ENCODE measurements at regions not wholly inside any gene's neighbourhood (a gene's known extent, or its start where the extent isn't known, plus 50 kb on each side); places are given as distances from the start of the nearest gene placed in this dataset.

DNA sequence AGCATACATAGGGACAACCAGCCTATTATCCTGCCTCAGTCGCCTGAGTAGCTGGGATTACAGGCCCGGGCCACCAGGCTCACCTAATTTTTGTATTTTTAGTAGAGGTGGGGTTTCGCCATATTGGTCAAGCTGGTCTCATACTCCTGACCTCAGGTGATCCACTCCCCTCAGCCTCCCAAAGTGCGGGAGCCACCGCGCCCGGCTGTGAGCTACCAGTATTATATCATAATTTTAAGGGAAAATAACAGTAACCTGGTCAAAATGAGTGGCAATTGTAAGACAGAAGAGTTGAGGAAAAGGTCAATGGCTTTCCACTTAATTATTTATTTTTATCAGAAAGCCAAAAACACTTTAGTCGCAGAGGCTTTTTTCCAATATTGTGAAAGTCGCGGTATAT, 652.6 kb upstream of the BCHE start:
- TF ChIP-seq, protein P1, sequence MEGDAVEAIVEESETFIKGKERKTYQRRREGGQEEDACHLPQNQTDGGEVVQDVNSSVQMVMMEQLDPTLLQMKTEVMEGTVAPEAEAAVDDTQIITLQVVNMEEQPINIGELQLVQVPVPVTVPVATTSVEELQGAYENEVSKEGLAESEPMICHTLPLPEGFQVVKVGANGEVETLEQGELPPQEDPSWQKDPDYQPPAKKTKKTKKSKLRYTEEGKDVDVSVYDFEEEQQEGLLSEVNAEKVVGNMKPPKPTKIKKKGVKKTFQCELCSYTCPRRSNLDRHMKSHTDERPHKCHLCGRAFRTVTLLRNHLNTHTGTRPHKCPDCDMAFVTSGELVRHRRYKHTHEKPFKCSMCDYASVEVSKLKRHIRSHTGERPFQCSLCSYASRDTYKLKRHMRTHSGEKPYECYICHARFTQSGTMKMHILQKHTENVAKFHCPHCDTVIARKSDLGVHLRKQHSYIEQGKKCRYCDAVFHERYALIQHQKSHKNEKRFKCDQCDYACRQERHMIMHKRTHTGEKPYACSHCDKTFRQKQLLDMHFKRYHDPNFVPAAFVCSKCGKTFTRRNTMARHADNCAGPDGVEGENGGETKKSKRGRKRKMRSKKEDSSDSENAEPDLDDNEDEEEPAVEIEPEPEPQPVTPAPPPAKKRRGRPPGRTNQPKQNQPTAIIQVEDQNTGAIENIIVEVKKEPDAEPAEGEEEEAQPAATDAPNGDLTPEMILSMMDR (CRISPR knock-in tag; IDR thresholded peaks at IDR 0.05): no peak
- TF ChIP-seq GATAD2A (CRISPR knock-in tag; IDR thresholded peaks at IDR 0.05) (no peak), ESRRA (CRISPR knock-in tag; IDR thresholded peaks at IDR 0.05; ENCODE audit: low read depth) (no peak), ZNF143 (CRISPR knock-in tag; IDR thresholded peaks at IDR 0.05) (no peak), JUN (CRISPR knock-in tag; IDR thresholded peaks at IDR 0.05) (no peak), MXI1 (IDR thresholded peaks at IDR 0.05; ENCODE audit: borderline replicate concordance, low read depth, low read length) (no peak), SOX13 (IDR thresholded peaks at IDR 0.05) (no peak), SOX13 (CRISPR knock-in tag; conservative IDR thresholded peaks at IDR 0.05 in 1 of 2, IDR thresholded peaks at IDR 0.05 in 1 of 2) (no peak)
- TF ChIP-seq, protein P2, sequence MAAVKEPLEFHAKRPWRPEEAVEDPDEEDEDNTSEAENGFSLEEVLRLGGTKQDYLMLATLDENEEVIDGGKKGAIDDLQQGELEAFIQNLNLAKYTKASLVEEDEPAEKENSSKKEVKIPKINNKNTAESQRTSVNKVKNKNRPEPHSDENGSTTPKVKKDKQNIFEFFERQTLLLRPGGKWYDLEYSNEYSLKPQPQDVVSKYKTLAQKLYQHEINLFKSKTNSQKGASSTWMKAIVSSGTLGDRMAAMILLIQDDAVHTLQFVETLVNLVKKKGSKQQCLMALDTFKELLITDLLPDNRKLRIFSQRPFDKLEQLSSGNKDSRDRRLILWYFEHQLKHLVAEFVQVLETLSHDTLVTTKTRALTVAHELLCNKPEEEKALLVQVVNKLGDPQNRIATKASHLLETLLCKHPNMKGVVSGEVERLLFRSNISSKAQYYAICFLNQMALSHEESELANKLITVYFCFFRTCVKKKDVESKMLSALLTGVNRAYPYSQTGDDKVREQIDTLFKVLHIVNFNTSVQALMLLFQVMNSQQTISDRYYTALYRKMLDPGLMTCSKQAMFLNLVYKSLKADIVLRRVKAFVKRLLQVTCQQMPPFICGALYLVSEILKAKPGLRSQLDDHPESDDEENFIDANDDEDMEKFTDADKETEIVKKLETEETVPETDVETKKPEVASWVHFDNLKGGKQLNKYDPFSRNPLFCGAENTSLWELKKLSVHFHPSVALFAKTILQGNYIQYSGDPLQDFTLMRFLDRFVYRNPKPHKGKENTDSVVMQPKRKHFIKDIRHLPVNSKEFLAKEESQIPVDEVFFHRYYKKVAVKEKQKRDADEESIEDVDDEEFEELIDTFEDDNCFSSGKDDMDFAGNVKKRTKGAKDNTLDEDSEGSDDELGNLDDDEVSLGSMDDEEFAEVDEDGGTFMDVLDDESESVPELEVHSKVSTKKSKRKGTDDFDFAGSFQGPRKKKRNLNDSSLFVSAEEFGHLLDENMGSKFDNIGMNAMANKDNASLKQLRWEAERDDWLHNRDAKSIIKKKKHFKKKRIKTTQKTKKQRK (IDR thresholded peaks at IDR 0.05; ENCODE audit: low read length): no peak
- TF ChIP-seq, protein P3, sequence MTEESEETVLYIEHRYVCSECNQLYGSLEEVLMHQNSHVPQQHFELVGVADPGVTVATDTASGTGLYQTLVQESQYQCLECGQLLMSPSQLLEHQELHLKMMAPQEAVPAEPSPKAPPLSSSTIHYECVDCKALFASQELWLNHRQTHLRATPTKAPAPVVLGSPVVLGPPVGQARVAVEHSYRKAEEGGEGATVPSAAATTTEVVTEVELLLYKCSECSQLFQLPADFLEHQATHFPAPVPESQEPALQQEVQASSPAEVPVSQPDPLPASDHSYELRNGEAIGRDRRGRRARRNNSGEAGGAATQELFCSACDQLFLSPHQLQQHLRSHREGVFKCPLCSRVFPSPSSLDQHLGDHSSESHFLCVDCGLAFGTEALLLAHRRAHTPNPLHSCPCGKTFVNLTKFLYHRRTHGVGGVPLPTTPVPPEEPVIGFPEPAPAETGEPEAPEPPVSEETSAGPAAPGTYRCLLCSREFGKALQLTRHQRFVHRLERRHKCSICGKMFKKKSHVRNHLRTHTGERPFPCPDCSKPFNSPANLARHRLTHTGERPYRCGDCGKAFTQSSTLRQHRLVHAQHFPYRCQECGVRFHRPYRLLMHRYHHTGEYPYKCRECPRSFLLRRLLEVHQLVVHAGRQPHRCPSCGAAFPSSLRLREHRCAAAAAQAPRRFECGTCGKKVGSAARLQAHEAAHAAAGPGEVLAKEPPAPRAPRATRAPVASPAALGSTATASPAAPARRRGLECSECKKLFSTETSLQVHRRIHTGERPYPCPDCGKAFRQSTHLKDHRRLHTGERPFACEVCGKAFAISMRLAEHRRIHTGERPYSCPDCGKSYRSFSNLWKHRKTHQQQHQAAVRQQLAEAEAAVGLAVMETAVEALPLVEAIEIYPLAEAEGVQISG (CRISPR knock-in tag; IDR thresholded peaks at IDR 0.05): no peak

Data from HepG2 (cell line).